KMS-11 (cell line): ENCODE measurements at regions not wholly inside any gene's neighbourhood (a gene's known extent, or its start where the extent isn't known, plus 50 kb on each side); places are given as distances from the start of the nearest gene placed in this dataset.
"Not testable (repeated sequence)": the region's sequence is repeated elsewhere in the genome, so short reads cannot be mapped to it uniquely, and the experiment has no call there.

Experiments
- H2AFZ ChIP-seq: fragments of 200-600 bp; sonication (generic); 2 replicates; pipeline ENCODE4 v1.6.1; 2016; ENCODE audit warnings: antibody characterized with exemption, mixed run types, low read depth
- H3K27ac ChIP-seq: fragments of 200-600 bp; sonication (generic); 2 replicates; pipeline ENCODE4 v1.6.1; 2016; ENCODE audit warnings: mild to moderate bottlenecking, mixed run types
- H3K27me3 ChIP-seq: fragments of 200-600 bp; sonication (generic); 2 replicates; pipeline ENCODE4 v1.6.1; 2017; ENCODE audit warnings: mild to moderate bottlenecking, low read depth, mixed run types, moderate library complexity; ENCODE audit not compliant: insufficient read depth
- H3K36me3 ChIP-seq: fragments of 200-600 bp; sonication (generic); 2 replicates; pipeline ENCODE4 v1.6.1; 2017; ENCODE audit warnings: mild to moderate bottlenecking, mixed run types; ENCODE audit not compliant: insufficient read depth
- H3K4me1 ChIP-seq: fragments of 200-600 bp; sonication (generic); 2 replicates; pipeline ENCODE4 v1.6.1; 2016; ENCODE audit warnings: mild to moderate bottlenecking, low read depth, mixed run types; ENCODE audit not compliant: poor library complexity, severe bottlenecking
- H3K4me2 ChIP-seq: fragments of 200-600 bp; sonication (generic); 2 replicates; pipeline ENCODE4 v1.7.0; 2016; ENCODE audit warnings: mild to moderate bottlenecking, mixed run types
- H3K4me3 ChIP-seq: fragments of 200-600 bp; sonication (generic); IDR thresholded peaks from 2 replicates; pipeline ENCODE4 v1.6.1; 2017; ENCODE audit warnings: low read depth, low read length, mixed read lengths; ENCODE audit not compliant: insufficient read depth
- H3K79me2 ChIP-seq: fragments of 200-600 bp; sonication (generic); 2 replicates; pipeline ENCODE4 v1.6.1; 2016; ENCODE audit warnings: low read depth, mixed run types; ENCODE audit not compliant: insufficient read depth
- H3K9ac ChIP-seq: fragments of 200-600 bp; sonication (generic); 2 replicates; pipeline ENCODE4 v1.6.1; 2016; ENCODE audit warnings: mild to moderate bottlenecking, mixed run types
- H4K20me1 ChIP-seq: fragments of 200-600 bp; sonication (generic); 2 replicates; pipeline ENCODE4 v1.6.1; 2016; ENCODE audit warnings: mild to moderate bottlenecking, mixed run types; ENCODE audit not compliant: insufficient read depth
- TF ChIP-seq, protein P1 (sequence below): fragments of 200-600 bp; sonication (generic); conservative IDR thresholded peaks from 2 replicates; pipeline ENCODE4 v1.6.1; 2017; ENCODE audit warnings: low read depth, mild to moderate bottlenecking, antibody characterized with exemption, low read length, moderate library complexity, mixed read lengths

DNA sequence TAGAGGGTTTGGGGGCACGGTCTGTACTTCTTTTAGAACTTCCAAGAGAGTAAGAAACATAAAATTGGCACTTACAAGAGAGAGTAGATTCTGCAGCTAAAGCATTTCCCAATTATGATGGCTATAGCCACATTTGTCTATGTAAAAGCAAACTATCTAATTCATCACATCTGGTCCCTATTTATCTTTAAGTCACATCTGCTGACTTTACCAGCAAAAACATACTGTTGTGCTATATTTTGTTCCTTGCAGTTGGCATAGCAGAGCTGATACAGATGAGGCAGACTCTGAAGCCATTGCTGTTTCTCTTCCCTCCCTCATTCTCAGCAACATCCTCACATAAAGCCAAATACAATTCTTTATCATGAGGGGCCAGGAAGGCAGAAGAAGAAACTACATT, 1533.5 kb upstream of the RAG2 start:
- Histone ChIP-seq H3K27me3 (no peaks in the 10 kb centered on the region), H2AFZ (no peak overlapping the region), H3K79me2 (no peaks in the 10 kb centered on the region), H3K36me3 (no peaks in the 10 kb centered on the region), H4K20me1 (no peaks in the 10 kb centered on the region), H3K4me3 (no peak overlapping the region), H3K4me1 (no peaks in the 10 kb centered on the region), H3K27ac (no peak overlapping the region), H3K9ac (no peak overlapping the region), H3K4me2 (no peak overlapping the region)
- TF ChIP-seq, protein P1, sequence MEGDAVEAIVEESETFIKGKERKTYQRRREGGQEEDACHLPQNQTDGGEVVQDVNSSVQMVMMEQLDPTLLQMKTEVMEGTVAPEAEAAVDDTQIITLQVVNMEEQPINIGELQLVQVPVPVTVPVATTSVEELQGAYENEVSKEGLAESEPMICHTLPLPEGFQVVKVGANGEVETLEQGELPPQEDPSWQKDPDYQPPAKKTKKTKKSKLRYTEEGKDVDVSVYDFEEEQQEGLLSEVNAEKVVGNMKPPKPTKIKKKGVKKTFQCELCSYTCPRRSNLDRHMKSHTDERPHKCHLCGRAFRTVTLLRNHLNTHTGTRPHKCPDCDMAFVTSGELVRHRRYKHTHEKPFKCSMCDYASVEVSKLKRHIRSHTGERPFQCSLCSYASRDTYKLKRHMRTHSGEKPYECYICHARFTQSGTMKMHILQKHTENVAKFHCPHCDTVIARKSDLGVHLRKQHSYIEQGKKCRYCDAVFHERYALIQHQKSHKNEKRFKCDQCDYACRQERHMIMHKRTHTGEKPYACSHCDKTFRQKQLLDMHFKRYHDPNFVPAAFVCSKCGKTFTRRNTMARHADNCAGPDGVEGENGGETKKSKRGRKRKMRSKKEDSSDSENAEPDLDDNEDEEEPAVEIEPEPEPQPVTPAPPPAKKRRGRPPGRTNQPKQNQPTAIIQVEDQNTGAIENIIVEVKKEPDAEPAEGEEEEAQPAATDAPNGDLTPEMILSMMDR = no peak

DNA sequence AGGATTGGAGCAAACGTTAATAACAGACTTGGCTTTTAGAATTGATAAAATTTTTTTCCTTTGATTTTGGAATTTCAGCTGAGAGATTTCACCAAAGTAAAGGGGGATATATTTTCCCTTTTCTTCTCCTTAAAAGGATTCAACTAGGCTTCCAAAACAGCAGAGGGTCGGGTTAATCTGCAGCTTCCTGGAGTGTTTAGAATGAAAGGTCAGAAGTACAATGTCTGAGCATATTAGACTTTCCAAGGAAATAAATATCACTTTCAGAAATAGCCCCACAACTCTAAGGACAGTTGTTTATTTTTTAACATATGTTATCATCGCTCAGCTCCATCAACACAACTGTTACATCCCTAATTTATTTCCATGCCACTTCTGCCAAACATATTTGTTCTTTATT, 1532.9 kb upstream of the RAG2 start:
- no peak overlapping the region for H3K9ac ChIP-seq
- no peaks in the 10 kb centered on the region for H3K36me3 ChIP-seq
- H3K4me3 ChIP-seq = no peak overlapping the region
- H3K27me3 ChIP-seq = no peaks in the 10 kb centered on the region
- H3K79me2 ChIP-seq = no peaks in the 10 kb centered on the region
- no peak overlapping the region for H2AFZ ChIP-seq
- no peaks in the 10 kb centered on the region for H3K4me1 ChIP-seq
- TF ChIP-seq, protein P1 = no peak
- H4K20me1 ChIP-seq = no peaks in the 10 kb centered on the region
- no peak overlapping the region for H3K27ac ChIP-seq
- no peak overlapping the region for H3K4me2 ChIP-seq

DNA sequence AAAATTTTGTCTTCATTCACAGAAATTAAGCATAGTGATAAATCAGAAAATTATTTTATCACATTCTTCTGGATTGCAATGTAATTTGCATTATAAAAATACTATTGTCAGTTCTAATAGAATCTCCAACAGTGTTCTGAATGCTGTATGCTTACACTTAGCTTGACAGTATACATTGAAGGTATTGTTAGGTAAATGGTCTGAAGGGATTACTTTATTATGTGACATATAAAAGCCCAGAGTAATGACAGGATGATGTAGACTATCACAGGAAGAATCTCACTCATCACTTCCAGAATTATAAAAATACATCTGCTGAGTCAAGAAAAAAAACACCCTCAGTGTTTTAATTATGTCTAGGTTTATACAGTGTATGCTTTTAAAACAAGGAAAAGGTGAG, 1532.5 kb upstream of the RAG2 start:
- Histone ChIP-seq H3K27ac (no peak overlapping the region), H3K4me3 (no peak overlapping the region), H4K20me1 (no peaks in the 10 kb centered on the region), H3K27me3 (no peaks in the 10 kb centered on the region), H2AFZ (no peak overlapping the region), H3K9ac (no peak overlapping the region), H3K4me1 (no peaks in the 10 kb centered on the region), H3K4me2 (no peak overlapping the region), H3K79me2 (no peaks in the 10 kb centered on the region), H3K36me3 (no peaks in the 10 kb centered on the region)
- TF ChIP-seq, protein P1 = no peak

DNA sequence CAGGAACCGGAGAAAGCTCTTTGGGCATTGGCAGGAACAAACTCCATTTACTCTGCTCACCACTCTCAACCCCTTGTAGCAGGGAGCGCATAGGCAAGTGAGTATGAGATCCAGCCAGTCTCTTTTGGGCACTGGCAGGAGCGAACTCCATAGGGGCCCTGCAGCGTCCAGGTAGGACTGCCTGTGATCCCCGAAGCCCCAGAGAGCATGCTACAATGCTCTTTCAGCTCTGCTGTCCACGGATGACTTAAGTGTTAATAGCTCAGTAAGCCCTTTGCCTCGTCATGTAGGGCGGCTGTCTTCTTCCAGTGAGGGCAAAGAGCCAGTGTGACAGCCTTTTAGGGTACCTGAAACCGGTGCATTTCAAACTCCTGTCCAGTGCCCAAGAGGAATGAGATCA, 1525.6 kb upstream of the RAG2 start:
- TF ChIP-seq, protein P1 = no peak
- no peak overlapping the region for H3K9ac ChIP-seq
- H2AFZ ChIP-seq = no peak overlapping the region

DNA sequence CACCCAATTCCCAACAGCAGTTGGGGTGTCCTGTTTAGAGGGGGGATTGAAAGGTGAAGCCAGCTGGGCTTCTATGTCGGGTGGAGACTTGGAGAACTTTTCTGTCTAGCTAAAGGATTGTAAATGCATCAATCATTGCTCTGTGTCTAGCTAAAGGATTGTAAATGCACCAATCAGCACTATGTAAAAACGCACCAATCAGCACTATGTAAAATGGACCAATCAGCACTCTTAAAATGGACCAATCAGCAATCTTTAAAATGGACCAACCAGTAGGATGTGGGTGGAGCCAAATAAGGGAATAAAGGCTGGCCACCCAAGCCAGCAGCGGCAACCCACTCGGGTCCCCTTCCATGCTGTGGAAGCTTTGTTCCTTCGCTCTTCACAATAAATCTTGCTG, 1518.6 kb upstream of the RAG2 start:
- H3K4me2 ChIP-seq, H3K79me2 ChIP-seq, H3K27ac ChIP-seq, H4K20me1 ChIP-seq, H2AFZ ChIP-seq, H3K9ac ChIP-seq, H3K4me3 ChIP-seq, H3K36me3 ChIP-seq, H3K4me1 ChIP-seq, H3K27me3 ChIP-seq: not testable (repeated sequence)

More for the DNA sequence above, 1525.6 kb upstream of the RAG2 start:
- Histone ChIP-seq H4K20me1 (no peaks in the 10 kb centered on the region), H3K36me3 (no peaks in the 10 kb centered on the region), H3K4me2 (no peak overlapping the region), H3K27ac (no peak overlapping the region), H3K27me3 (no peaks in the 10 kb centered on the region), H3K4me1 (no peaks in the 10 kb centered on the region), H3K79me2 (no peaks in the 10 kb centered on the region), H3K4me3 (no peak overlapping the region)

DNA sequence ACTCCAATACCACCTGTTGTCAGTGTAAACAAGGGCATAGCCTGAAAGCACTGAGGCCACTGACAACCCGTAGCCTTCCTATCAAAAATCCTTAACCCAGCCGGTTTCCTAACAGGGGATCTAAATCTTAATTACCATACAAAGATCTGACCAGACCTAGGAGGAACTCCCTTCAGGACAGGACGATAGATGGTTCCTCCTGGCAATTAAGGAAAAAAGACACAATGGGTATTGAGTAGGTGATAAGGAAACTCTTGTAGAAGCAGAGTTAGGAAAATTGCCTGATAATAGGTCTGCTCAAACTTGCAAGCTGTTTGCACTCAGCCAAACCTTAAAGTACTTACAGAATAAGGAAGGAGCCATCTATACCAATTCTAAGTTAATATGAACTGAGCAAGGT, 1517.3 kb upstream of the RAG2 start:
- not testable (repeated sequence) for H3K36me3 ChIP-seq, H3K4me3 ChIP-seq, H3K4me1 ChIP-seq, H3K27ac ChIP-seq, H3K9ac ChIP-seq, H4K20me1 ChIP-seq, H3K27me3 ChIP-seq, H3K4me2 ChIP-seq, H3K79me2 ChIP-seq, H2AFZ ChIP-seq
